Fibroblast of the aortic adventitia (primary cell): ENCODE measurements at regions not wholly inside any gene's neighbourhood (a gene's known extent, or its start where the extent isn't known, plus 50 kb on each side); places are given as distances from the start of the nearest gene placed in this dataset.
A peak's percentile ranks its signal among the peaks of the same experiment; 100 is the strongest.

Source experiments
- DNase-seq: peaks from one replicate; pipeline ENCODE4 v3.0.0-alpha.2; 2010; ENCODE audit warnings: low read depth
- H3K4me3 ChIP-seq: 2 replicates; pipeline ENCODE4 v1.5.1; 2011; ENCODE audit warnings: low read depth, mild to moderate bottlenecking, control low read depth, low read length, moderate library complexity
- CTCF ChIP-seq: IDR thresholded peaks from 2 replicates; pipeline ENCODE4 v1.5.1; 2011; ENCODE audit warnings: mild to moderate bottlenecking, low read length, control low read depth, inconsistent platforms; ENCODE audit not compliant: insufficient read depth

- no peak overlapping the region for H3K4me3 ChIP-seq
- DNase-seq: no peak
- TF ChIP-seq CTCF: no peak
Measured at GRCh38 chr12:84016956-84017355, 895.6 kb downstream of the SLC6A15 start.

GRCh38 chr12:83997423-83997822 is 915.2 kb downstream of the SLC6A15 start:
- no peak for TF ChIP-seq CTCF
- no peak for DNase-seq
- no peak overlapping the region for H3K4me3 ChIP-seq

GRCh38 chr12:83996671-83997070 is 915.9 kb downstream of the SLC6A15 start:
- no peak overlapping the region for H3K4me3 ChIP-seq
- no peak for DNase-seq
- no peak for TF ChIP-seq CTCF

- peak; percentile 0 for DNase-seq
- no peak for TF ChIP-seq CTCF
- H3K4me3 ChIP-seq: no peak overlapping the region
Measured at GRCh38 chr12:83985084-83985483, 927.5 kb downstream of the SLC6A15 start.

- no peak for TF ChIP-seq CTCF
- no peak for DNase-seq
- no peak overlapping the region for H3K4me3 ChIP-seq
Measured at GRCh38 chr12:83980398-83980797, 932.2 kb downstream of the SLC6A15 start.

GRCh38 chr12:83979785-83980184 is 932.8 kb downstream of the SLC6A15 start:
- no peak for TF ChIP-seq CTCF
- no peak overlapping the region for H3K4me3 ChIP-seq
- DNase-seq: no peak

- H3K4me3 ChIP-seq: no peak overlapping the region
- no peak for TF ChIP-seq CTCF
- DNase-seq: no peak
Measured at GRCh38 chr12:83971781-83972180, 940.8 kb downstream of the SLC6A15 start.
